ENCODE measurements at regions not wholly inside any gene's neighbourhood (a gene's known extent, or its start where the extent isn't known, plus 50 kb on each side); places are given as distances from the start of the nearest gene placed in this dataset.

DNA sequence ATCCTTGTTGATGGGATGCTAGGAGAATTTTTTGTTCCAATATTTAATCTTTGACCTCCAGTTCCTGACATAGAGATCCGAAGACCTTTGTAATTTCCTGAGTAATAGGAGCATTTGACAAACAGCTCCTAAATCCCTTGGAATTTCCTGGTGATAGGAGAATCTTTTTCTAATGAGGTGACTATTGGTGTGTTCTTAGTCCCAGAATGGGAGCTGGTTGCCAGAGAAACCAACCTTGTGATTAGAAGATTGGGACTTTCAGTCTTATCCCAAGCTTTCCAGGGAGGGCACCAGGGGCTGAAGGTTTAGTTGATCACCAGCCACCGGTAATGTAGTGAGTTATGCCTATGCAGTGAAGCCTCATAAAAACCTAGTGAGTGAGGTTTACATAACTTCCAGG lies 170.9 kb downstream of the KDM5D start:
- no peak for DNase-seq (ENCODE audit: low read depth, low spot score)
- no peaks in the 10 kb centered on the region for H3K27me3 ChIP-seq (ENCODE audit: insufficient read depth, insufficient read length)
- H3K4me1 ChIP-seq (ENCODE audit: insufficient read depth, insufficient read length): no peaks in the 10 kb centered on the region
- no peak for TF ChIP-seq SUZ12 (IDR thresholded peaks at IDR 0.05; ENCODE audit: extremely low read depth, insufficient read depth, insufficient read length)
- no peak for TF ChIP-seq ZNF274 (IDR thresholded peaks at IDR 0.05; ENCODE audit: low read depth, low read length)
- TF ChIP-seq YY1 (IDR thresholded peaks at IDR 0.05; ENCODE audit: insufficient read depth, insufficient read length): no peak
- no peak overlapping the region for H3K4me3 ChIP-seq (ENCODE audit: insufficient read length, low read depth)
- H3K36me3 ChIP-seq (ENCODE audit: insufficient read depth, insufficient read length, low read length): no peaks in the 10 kb centered on the region
- no peaks in the 10 kb centered on the region for H3K9me3 ChIP-seq (ENCODE audit: insufficient read depth, low read length)
- H3K9ac ChIP-seq (ENCODE audit: insufficient read length, low read depth): no peak overlapping the region

DNA sequence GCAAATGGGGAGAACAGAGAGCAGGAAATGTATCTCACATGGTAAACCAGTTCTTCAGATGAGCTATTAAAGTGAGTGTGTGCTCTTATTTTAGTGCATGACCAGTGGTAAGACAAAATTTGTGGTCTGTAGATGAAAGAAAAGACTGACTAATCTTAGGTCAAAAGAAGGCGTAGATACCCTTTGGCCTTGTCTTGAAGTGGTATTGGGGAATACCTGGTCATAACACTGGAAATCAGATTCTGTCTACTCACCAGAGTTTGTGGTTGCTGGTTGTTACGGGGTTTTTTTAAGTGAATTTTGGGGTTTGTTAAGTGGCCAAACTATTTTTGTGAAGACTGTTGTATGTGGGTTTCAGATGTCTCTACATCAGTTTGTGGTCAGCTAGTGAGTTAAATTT lies 173.5 kb downstream of the KDM5D start:
- no peaks in the 10 kb centered on the region for H3K36me3 ChIP-seq (ENCODE audit: insufficient read depth, insufficient read length, low read length)
- TF ChIP-seq SUZ12 (IDR thresholded peaks at IDR 0.05; ENCODE audit: extremely low read depth, insufficient read depth, insufficient read length) (no peak), YY1 (IDR thresholded peaks at IDR 0.05; ENCODE audit: insufficient read depth, insufficient read length) (no peak), ZNF274 (IDR thresholded peaks at IDR 0.05; ENCODE audit: low read depth, low read length) (no peak)

DNA sequence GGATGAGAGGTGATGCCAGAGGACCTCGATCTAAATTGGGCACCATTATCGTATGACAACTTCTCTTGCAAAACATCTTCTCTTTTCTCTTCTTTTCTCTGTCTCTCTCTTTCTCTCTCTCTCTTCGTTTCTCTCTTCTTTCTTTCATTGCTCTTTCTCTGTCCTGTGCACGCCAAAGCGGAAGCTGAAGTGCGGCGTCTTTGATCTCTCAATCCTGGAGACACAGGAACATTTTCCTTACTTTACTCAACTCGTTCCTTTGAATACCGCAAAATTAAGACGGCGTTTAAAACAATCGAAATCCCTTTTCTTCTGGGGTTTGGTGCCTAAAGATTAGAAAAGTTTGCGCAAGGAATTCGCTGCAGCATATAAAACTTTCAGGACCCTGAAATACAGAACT lies 176.6 kb downstream of the KDM5D start:
- no peak for DNase-seq (ENCODE audit: low read depth, low spot score)
- Histone ChIP-seq H3K27me3 (ENCODE audit: insufficient read depth, insufficient read length) (no peaks in the 10 kb centered on the region), H3K36me3 (ENCODE audit: insufficient read depth, insufficient read length, low read length) (no peaks in the 10 kb centered on the region), H3K4me3 (ENCODE audit: insufficient read length, low read depth) (peak overlapping the region; percentile 75), H3K9me3 (ENCODE audit: insufficient read depth, low read length) (no peaks in the 10 kb centered on the region), H3K4me1 (ENCODE audit: insufficient read depth, insufficient read length) (no peaks in the 10 kb centered on the region), H3K9ac (ENCODE audit: insufficient read length, low read depth) (peak overlapping the region; percentile 81)
- no peak for TF ChIP-seq ZNF274 (IDR thresholded peaks at IDR 0.05; ENCODE audit: low read depth, low read length)
- TF ChIP-seq YY1 (IDR thresholded peaks at IDR 0.05; ENCODE audit: insufficient read depth, insufficient read length): no peak
- TF ChIP-seq SUZ12 (IDR thresholded peaks at IDR 0.05; ENCODE audit: extremely low read depth, insufficient read depth, insufficient read length): no peak

More for the DNA sequence above, 173.5 kb downstream of the KDM5D start:
- H3K9ac ChIP-seq (ENCODE audit: insufficient read length, low read depth): no peak overlapping the region
- no peaks in the 10 kb centered on the region for H3K27me3 ChIP-seq (ENCODE audit: insufficient read depth, insufficient read length)
- H3K9me3 ChIP-seq (ENCODE audit: insufficient read depth, low read length): no peaks in the 10 kb centered on the region
- no peak overlapping the region for H3K4me3 ChIP-seq (ENCODE audit: insufficient read length, low read depth)
- no peak for DNase-seq (ENCODE audit: low read depth, low spot score)
- no peaks in the 10 kb centered on the region for H3K4me1 ChIP-seq (ENCODE audit: insufficient read depth, insufficient read length)

DNA sequence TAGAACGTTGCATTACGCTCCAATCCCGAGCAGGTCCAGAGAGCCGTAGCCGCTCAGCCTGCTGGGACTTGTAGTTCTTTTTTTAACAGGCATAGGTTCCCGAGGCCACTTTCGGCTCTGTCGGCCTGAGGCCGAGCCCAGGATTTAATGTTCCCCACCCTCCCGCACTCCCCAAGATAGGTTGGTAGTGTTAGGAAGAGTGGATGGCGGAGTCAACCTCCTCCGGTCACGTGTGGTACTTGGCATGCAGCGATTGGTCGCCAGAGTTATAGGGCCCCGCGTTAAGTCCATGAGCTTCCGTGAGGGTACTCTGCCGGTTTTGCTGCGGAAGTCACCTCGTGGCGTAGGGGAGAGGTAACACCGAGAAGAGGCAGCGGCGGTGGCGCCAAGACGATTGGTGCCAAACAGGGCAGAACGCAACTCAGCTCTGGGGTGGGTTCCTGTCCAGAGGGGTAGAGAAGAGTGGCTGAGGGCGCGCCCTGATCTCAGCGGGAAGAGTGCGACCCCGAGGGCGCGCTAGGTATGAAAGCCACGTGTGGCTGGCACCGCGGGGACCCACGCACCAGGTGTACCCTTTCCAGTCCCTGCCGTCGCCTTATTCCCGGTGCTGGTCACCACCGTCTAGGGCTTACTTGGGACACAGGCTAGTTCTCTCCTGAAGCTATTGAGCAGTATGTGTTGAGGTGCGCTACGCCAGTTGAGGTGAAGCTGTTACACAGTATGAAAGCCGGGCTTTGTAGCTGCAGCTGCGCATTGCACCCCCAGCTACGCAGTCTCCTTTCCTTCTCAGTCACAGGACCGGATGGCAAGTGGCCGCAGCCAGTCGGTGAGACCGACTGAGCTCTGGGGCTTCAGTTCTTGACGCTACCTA lies 177.2 kb downstream of the KDM5D start:
- Histone ChIP-seq H3K36me3 (ENCODE audit: insufficient read depth, insufficient read length, low read length) (no peaks in the 10 kb centered on the region), H3K4me3 (ENCODE audit: insufficient read length, low read depth) (peak overlapping the region; percentile 75), H3K9me3 (ENCODE audit: insufficient read depth, low read length) (no peaks in the 10 kb centered on the region), H3K9ac (ENCODE audit: insufficient read length, low read depth) (peak overlapping the region; percentile 81), H3K4me1 (ENCODE audit: insufficient read depth, insufficient read length) (no peaks in the 10 kb centered on the region), H3K27me3 (ENCODE audit: insufficient read depth, insufficient read length) (no peaks in the 10 kb centered on the region)
- no peak for TF ChIP-seq ZNF274 (IDR thresholded peaks at IDR 0.05; ENCODE audit: low read depth, low read length)
- TF ChIP-seq SUZ12 (IDR thresholded peaks at IDR 0.05; ENCODE audit: extremely low read depth, insufficient read depth, insufficient read length): no peak
- TF ChIP-seq YY1 (IDR thresholded peaks at IDR 0.05; ENCODE audit: insufficient read depth, insufficient read length): no peak
- peak; percentile 65 for DNase-seq (ENCODE audit: low read depth, low spot score)

- Histone ChIP-seq H3K36me3 (ENCODE audit: insufficient read depth, insufficient read length, low read length) (no peaks in the 10 kb centered on the region), H3K9ac (ENCODE audit: insufficient read length, low read depth) (no peak overlapping the region), H3K9me3 (ENCODE audit: insufficient read depth, low read length) (no peaks in the 10 kb centered on the region), H3K4me3 (ENCODE audit: insufficient read length, low read depth) (no peak overlapping the region), H3K27me3 (ENCODE audit: insufficient read depth, insufficient read length) (no peaks in the 10 kb centered on the region), H3K4me1 (ENCODE audit: insufficient read depth, insufficient read length) (no peaks in the 10 kb centered on the region)
- TF ChIP-seq SUZ12 (IDR thresholded peaks at IDR 0.05; ENCODE audit: extremely low read depth, insufficient read depth, insufficient read length): no peak
- no peak for TF ChIP-seq ZNF274 (IDR thresholded peaks at IDR 0.05; ENCODE audit: low read depth, low read length)
- TF ChIP-seq YY1 (IDR thresholded peaks at IDR 0.05; ENCODE audit: insufficient read depth, insufficient read length): no peak
- DNase-seq (ENCODE audit: low read depth, low spot score): no peak
Measured at GRCh38 chrY:19559161-19559560, 185.4 kb downstream of the KDM5D start.

DNA sequence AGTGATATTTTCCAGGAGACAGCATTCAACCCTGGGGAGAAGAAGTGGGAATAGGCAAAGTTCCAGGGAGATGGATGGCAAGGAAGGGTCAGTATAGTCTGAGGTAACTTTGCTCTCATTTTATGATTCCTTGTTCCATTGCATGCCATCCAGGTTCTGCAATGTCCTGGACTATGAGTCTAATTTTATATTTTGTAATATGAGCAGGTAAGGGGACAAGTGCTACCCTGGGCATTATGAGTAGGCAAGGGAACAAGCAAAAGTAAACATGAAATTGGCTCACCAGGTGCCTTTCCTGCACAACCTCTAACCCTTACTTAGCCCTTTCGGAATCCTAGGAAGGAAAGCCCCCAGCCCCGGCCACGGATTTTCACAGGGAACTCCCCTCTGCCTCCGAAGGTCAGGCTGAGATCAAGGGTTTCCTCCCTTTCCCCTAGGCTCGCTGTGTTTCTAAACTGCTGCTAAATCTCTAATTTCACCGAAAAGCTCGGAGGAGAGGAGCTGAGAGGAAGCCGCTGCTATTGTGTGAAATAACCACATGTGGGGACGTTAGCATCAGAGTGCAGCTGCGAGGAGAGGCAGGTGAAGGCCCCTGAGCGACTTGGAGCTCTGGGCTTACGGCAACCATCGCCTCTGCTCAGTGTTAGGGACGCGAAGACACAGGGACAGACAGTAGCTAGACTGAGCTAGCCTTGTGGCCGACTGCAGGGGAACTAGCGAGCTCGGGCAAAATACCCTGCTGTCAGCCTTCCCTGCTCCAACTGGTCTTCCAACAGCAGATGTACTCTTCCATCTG lies 194.7 kb downstream of the KDM5D start:
- H3K9me3 ChIP-seq (ENCODE audit: insufficient read depth, low read length): no peaks in the 10 kb centered on the region
- no peak overlapping the region for H3K9ac ChIP-seq (ENCODE audit: insufficient read length, low read depth)
- no peaks in the 10 kb centered on the region for H3K27me3 ChIP-seq (ENCODE audit: insufficient read depth, insufficient read length)
- TF ChIP-seq YY1 (IDR thresholded peaks at IDR 0.05; ENCODE audit: insufficient read depth, insufficient read length): no peak
- TF ChIP-seq ZNF274 (IDR thresholded peaks at IDR 0.05; ENCODE audit: low read depth, low read length): no peak
- no peaks in the 10 kb centered on the region for H3K36me3 ChIP-seq (ENCODE audit: insufficient read depth, insufficient read length, low read length)
- H3K4me3 ChIP-seq (ENCODE audit: insufficient read length, low read depth): no peak overlapping the region
- DNase-seq (ENCODE audit: low read depth, low spot score): no peak
- H3K4me1 ChIP-seq (ENCODE audit: insufficient read depth, insufficient read length): no peaks in the 10 kb centered on the region
